DMS53 treated with DMSO at 0.1 percent for 48 hours (cell line): ENCODE measurements at regions not wholly inside any gene's neighbourhood (a gene's known extent, or its start where the extent isn't known, plus 50 kb on each side); places are given as distances from the start of the nearest gene placed in this dataset.
"Not testable (repeated sequence)": the region's sequence is repeated elsewhere in the genome, so short reads cannot be mapped to it uniquely, and the experiment has no call there.

Experiments used
- DNase-seq: peaks from one replicate; lab custom pipeline; 2025; ENCODE audit not compliant: unreplicated experiment; lab: John Stamatoyannopoulos, UW

GRCh38 chr1:60612790-60613189 lies 469.6 kb upstream of the NFIA start:
- no peak for DNase-seq

DNA sequence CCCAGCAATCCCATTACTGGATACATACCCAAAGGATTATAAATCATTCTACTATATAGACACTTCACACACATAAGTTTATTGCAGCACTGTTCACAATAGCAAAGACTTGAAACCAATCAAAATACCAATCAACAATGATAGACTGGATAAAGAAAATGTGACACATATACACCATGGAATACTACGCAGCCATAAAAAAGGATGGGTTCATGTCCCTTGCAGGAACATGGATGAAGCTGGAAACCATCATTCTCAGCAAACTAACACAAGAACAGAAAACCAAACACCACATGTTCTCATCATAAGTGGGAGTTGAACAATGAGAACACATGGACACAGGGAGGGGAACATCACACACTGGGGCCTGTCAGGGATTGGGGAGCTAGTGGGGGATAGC lies 475.4 kb upstream of the NFIA start:
- DNase-seq = not testable (repeated sequence)

DNA sequence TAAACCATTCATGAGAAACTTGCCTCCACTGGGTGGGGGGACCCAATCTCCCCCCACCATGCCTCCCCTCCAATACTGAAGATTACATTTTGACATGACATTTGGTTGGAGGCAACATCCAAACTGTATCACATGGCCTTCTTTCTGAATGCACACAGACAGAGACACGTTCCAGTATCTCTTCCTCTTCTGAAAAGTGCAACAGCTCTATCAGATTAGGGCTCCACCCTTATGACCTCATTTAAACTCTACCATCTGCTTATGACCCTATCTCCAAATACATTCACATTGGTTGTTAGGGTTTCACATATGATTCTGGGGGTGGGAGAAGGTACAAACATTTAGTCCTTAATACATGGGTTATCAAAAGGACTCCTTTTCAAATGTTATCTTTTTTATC lies 481.8 kb upstream of the NFIA start:
- no peak for DNase-seq

- no peak for DNase-seq
Measured at GRCh38 chr1:60599574-60599973, 482.8 kb upstream of the NFIA start.

DNA sequence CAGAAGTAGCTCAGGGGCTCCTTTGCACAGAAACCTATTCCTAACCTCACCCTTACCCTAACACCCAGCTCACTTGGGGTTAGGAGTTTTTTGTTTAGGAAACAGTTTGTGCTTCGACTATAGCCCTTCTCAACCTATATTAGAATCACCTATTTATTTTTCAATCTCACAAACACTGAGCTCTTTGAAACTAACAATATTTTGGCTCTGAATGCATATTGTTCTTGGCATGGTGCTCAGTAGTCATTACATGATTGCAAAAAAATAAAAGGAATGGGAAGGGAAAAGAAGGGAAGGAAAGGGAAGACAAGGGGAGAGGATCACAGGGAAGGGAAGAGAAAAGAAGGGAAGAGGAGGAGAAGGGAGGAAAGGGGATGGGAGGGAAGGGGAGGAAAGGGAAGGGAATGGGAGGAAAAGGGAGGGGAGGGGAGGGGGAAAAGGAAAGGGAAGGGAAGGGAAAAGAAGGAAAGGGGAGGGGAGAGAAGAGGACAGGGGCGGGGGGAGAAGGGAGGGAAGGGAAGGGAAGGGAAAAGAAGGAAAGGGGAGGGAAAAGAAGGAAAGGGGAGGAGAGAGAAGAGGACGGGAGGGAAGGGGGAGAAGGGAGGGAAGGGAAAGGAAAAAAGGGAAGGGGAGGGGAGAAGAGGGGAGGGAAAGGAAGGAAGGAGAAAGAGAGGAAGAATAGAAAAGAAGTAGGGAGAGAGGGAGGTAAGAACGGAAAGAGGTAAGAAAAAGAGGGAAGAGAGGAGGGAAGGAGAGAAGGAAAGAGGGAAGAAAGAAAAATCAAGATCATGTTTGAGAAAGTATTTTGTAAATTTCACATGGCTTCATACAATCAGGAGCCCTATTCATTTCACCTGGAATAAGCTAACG lies 484.1 kb upstream of the NFIA start:
- no peak for DNase-seq

- DNase-seq = no peak
Measured at GRCh38 chr1:60596791-60597750, 485.3 kb upstream of the NFIA start.

DNA sequence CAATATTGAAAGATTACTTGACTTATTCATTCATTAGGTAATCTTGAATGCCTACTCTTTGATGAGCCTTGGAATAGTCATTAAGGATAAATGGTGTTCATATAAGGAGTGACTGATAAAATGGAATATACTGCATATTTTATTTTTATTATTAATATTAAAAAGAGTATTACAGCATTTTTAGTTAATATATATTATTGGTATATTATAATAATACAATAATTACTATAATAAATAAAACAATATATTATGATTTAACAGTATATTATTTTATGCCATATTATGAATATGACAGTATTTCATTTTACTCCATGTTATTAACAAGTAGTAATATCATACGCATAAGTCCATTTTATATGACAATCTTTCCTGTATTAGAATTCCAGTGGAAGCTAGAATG lies 490.8 kb upstream of the NFIA start:
- DNase-seq = no peak

DNA sequence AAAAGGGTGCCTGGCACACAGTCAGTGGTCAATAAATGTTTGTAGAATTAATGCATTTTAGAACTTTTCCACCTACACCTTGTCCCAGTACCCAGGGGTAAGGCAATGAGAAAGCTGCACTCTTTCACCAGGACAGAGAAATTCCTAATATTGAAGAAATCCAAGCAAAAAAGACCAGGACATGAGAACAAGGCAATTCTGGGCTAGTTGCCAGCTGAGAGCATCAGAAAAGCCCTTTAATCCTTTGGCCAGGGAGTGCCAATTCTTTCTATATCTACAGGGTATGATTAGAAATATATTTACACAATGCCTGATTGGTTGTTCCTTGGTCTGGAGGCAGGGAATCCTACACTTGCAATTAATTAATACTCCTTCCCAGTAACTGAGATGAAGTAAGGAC lies 492.4 kb upstream of the NFIA start:
- DNase-seq = no peak

- DNase-seq = no peak
Measured at GRCh38 chr1:60589046-60589748, 493.2 kb upstream of the NFIA start.

GRCh38 chr1:60584371-60584770 lies 498.0 kb upstream of the NFIA start:
- no peak for DNase-seq

GRCh38 chr1:60583696-60584095 lies 498.7 kb upstream of the NFIA start:
- no peak for DNase-seq

- no peak for DNase-seq
Measured at GRCh38 chr1:60581455-60582220, 500.7 kb upstream of the NFIA start.

DNA sequence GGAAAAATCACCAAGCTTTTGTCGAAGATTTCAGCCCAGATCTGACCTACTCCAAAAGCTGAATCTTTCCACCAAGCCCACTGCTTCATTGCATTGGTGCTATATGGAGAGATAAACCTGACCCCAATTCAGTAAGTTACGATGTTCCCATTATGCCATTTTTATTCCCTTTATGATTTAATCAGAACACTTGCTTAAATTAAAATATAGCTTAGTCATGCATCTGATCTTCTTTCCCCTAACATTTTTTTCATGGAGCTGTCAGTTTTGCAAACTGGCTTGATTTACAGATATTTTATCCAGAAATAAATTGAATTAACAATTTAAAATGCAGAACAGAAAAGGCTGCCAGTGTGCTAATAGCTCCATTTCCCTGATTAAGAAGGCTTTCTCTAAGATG lies 503.5 kb upstream of the C1orf87 start:
- no peak for DNase-seq

GRCh38 chr1:60575326-60575977 lies 501.9 kb upstream of the C1orf87 start:
- DNase-seq = no peak

DNA sequence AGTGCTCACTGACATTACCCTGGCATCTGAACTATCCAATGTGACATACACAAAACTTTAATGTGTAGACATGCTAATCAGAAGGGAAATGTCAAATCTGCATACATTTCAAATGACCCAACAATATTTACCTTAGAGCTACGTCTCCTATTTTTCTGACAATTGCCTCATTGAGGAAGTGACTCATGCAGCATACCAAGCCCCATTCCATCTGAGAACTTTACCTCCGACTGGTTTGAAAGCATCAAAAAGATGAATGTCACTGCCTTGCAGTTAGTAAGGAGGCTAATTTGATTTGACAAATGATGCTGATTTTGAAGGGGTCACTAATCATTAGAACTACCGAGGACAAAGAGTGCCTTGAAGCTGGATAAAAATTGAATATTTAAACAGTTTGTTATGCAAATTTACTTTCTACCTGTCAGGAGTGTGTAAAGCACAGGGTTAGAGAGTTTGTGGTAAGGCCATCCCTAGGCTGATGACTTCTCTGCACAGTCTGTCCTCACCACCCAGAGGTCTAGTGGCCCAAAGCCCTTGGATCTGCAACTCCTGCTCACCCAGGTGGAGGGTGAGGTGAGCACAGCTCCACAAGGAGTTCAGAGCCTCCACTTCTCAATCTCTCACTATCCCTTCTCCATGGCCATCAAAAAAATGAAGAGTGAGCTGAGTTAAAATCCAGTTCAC lies 500.3 kb upstream of the C1orf87 start:
- DNase-seq = peak; percentile 93

- peak; percentile 98 for DNase-seq
Measured at GRCh38 chr1:60573121-60573520, 499.6 kb upstream of the C1orf87 start.

GRCh38 chr1:60572378-60572777 lies 498.8 kb upstream of the C1orf87 start:
- DNase-seq = no peak

DNA sequence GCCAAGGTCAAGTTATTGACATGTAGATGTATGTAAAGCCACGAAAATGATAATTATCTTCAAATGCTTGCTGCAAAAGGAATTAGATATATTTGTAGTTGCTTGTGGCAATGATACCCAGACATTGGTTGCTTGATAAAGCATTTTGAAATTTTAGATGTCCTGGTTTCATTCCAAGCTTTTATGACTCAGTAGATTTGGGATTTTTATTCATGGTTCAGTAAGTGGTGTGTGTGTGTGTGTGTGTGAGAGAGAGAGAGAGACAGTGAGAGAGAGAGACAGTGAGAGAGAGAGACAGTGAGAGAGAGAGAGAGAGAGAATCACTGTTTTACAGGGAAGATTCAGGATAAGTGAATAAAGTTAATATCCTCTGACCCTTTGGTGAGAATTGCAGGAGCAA lies 498.2 kb upstream of the C1orf87 start:
- no peak for DNase-seq

DNA sequence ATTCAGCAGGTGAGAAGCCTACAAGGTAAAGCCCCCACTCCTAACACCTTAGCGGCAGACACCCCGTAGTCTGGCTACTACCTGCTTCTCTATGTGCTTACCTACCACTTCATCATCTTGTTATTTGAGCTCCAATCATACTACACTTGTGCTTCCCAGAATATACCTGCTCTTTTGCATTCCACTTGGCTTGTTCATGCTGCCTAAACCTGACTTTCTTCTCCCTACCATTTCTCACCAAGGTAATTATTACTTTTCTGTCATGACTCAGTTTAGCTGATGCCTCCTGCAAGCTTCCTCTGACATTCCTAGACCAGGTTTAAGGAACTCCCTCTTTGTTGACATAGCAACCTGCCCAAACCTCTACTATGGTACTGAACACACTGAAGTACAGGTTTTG lies 495.6 kb upstream of the C1orf87 start:
- no peak for DNase-seq

DNA sequence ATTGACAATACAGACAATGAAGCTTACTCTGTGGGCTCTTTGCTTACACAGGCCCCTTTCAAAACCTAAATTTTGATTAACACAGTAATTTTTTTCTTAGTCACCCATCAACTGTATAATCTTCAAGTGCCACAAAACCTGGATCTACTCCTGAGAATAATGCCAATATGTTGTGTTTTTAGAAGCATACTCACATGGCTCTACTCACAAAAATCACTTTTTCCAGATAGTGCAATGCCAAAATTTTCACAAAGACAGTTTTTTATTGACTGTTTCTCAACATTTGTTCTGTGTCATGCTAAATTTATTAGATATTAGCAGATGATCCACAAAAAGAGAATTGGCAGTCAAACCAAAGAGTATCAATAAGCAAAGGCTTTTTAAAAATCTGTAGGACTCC lies 493.7 kb upstream of the C1orf87 start:
- DNase-seq = no peak
